Prostate gland (tissue), 2 donors: ENCODE measurements at regions not wholly inside any gene's neighbourhood (a gene's known extent, or its start where the extent isn't known, plus 50 kb on each side); places are given as distances from the start of the nearest gene placed in this dataset.

Experiments
- POLR2A ChIP-seq: fragments of 450-650 bp; IDR thresholded peaks from one replicate; pipeline ENCODE4 v1.6.1; 2016; ENCODE audit warnings: antibody characterized with exemption, mild to moderate bottlenecking
- TF ChIP-seq, protein P1 (sequence below), 4 experiments: fragments of 200-600 bp in 2 of 4; fragments of 450-650 bp in 2 of 4; sonication (generic) in 2 of 4; IDR thresholded peaks; 1 replicate in 3 of 4; 2 replicates in 1 of 4; pipeline ENCODE4 v1.5.1; 2016 to 2019; ENCODE audit warnings: antibody characterized with exemption in 4 of 4, mild to moderate bottlenecking in 2 of 4, moderate library complexity in 2 of 4

DNA sequence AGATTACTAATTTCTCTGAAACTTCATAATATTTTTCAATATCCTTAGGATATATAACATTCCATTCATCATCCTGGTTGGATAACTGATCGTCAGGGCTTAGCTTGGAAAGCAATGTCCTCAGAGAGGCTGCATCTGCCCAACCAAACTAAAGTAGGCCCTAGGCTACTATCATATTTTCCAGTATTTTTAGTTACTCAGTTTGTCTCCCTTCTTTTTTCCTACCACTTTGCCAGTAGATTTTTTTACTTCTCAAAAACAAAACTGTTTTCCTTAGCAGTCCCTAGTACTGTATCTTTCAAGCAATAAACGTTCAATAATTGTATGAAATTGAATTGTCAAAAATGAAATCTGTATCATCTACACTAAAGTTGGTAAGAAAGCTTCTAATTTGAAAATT is 452.0 kb downstream of the TFEC start:
- TF ChIP-seq, protein P1, sequence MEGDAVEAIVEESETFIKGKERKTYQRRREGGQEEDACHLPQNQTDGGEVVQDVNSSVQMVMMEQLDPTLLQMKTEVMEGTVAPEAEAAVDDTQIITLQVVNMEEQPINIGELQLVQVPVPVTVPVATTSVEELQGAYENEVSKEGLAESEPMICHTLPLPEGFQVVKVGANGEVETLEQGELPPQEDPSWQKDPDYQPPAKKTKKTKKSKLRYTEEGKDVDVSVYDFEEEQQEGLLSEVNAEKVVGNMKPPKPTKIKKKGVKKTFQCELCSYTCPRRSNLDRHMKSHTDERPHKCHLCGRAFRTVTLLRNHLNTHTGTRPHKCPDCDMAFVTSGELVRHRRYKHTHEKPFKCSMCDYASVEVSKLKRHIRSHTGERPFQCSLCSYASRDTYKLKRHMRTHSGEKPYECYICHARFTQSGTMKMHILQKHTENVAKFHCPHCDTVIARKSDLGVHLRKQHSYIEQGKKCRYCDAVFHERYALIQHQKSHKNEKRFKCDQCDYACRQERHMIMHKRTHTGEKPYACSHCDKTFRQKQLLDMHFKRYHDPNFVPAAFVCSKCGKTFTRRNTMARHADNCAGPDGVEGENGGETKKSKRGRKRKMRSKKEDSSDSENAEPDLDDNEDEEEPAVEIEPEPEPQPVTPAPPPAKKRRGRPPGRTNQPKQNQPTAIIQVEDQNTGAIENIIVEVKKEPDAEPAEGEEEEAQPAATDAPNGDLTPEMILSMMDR (IDR thresholded peaks at IDR 0.05), result no peak
- no peak for TF ChIP-seq POLR2A
